Glutamatergic neuron (in vitro differentiated cells): ENCODE measurements at regions not wholly inside any gene's neighbourhood (a gene's known extent, or its start where the extent isn't known, plus 50 kb on each side); places are given as distances from the start of the nearest gene placed in this dataset.

Source experiments
- DNase-seq: peaks from one replicate; pipeline ENCODE4 v3.0.0; 2022
- H3K27ac Mint-ChIP-seq: one replicate; pipeline ENCODE4 v1.8.0; 2020; ENCODE audit warnings: mild to moderate bottlenecking, mixed read lengths, inconsistent platforms; ENCODE audit not compliant: unreplicated experiment
- H3K27me3 Mint-ChIP-seq: one replicate; pipeline ENCODE4 v1.8.0; 2020; ENCODE audit warnings: mild to moderate bottlenecking, moderate library complexity, mixed read lengths, inconsistent platforms; ENCODE audit not compliant: unreplicated experiment
- H3K36me3 Mint-ChIP-seq: one replicate; pipeline ENCODE4 v1.8.0; 2020; ENCODE audit warnings: mild to moderate bottlenecking, mixed read lengths, inconsistent platforms; ENCODE audit not compliant: unreplicated experiment
- H3K4me1 Mint-ChIP-seq: one replicate; pipeline ENCODE4 v1.8.0; 2020; ENCODE audit warnings: mild to moderate bottlenecking, low read depth, mixed read lengths, inconsistent platforms; ENCODE audit not compliant: unreplicated experiment
- H3K4me3 Mint-ChIP-seq: one replicate; pipeline ENCODE4 v1.8.0; 2020; ENCODE audit warnings: mild to moderate bottlenecking, mixed read lengths, inconsistent platforms; ENCODE audit not compliant: unreplicated experiment
- H3K9me3 Mint-ChIP-seq: one replicate; pipeline ENCODE4 v1.8.0; 2020; ENCODE audit warnings: mild to moderate bottlenecking, moderate library complexity, mixed read lengths, inconsistent platforms; ENCODE audit not compliant: unreplicated experiment
- TF ChIP-seq, protein P1 (sequence below): fragments of 200-600 bp; sonication (generic); IDR thresholded peaks from one replicate; pipeline ENCODE4 v1.5.0; 2021; ENCODE audit not compliant: partially characterized antibody, unreplicated experiment

DNA sequence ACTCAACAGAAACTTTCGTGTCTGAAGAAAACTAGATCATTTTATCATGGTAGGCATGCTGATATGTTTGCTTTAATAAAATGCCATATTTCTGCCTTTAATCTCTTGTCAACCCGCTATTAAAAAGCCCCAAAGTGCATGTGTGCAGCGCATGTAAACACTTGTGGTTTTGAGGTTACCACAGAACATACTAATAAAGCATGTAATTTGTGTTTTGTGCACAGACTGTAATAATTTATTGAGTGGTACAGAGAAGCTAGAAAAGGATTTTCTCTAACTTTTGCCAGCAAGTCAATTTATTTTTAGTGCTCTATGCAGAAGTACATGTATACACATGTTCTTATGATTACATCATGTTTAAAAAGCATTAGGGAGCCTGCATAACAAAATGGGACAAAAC lies 349.9 kb upstream of the SLC35B3 start:
- TF ChIP-seq, protein P1, sequence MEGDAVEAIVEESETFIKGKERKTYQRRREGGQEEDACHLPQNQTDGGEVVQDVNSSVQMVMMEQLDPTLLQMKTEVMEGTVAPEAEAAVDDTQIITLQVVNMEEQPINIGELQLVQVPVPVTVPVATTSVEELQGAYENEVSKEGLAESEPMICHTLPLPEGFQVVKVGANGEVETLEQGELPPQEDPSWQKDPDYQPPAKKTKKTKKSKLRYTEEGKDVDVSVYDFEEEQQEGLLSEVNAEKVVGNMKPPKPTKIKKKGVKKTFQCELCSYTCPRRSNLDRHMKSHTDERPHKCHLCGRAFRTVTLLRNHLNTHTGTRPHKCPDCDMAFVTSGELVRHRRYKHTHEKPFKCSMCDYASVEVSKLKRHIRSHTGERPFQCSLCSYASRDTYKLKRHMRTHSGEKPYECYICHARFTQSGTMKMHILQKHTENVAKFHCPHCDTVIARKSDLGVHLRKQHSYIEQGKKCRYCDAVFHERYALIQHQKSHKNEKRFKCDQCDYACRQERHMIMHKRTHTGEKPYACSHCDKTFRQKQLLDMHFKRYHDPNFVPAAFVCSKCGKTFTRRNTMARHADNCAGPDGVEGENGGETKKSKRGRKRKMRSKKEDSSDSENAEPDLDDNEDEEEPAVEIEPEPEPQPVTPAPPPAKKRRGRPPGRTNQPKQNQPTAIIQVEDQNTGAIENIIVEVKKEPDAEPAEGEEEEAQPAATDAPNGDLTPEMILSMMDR: no peak
- no peak for DNase-seq
- Mint-ChIP-seq H3K4me3 (no peak overlapping the region), H3K36me3 (no peaks in the 10 kb centered on the region), H3K9me3 (no peaks in the 10 kb centered on the region), H3K27me3 (peaks cover 3% of the 10 kb centered on the region), H3K4me1 (no peaks in the 10 kb centered on the region), H3K27ac (no peak overlapping the region)

DNA sequence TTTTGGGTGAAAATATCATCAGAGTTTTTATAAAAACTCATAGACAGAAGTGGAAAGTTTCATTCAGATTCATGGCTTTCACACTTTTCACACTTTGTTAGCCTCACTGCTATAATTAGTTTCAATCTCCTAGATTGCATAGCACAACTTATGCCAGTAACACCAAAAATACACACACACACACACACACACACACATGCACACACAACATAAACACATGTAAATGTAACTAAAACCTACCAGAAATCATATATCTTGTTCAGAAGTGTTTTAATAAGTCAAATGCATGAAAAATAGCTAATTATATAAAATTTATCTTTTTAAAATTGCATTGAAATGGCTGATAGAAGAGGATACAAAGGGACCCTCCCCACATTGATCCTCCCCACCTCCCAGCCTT lies 347.8 kb upstream of the SLC35B3 start:
- TF ChIP-seq, protein P1: no peak
- H3K4me1 Mint-ChIP-seq: no peaks in the 10 kb centered on the region
- H3K27ac Mint-ChIP-seq: no peak overlapping the region
- DNase-seq: no peak
- H3K9me3 Mint-ChIP-seq: no peaks in the 10 kb centered on the region
- no peak overlapping the region for H3K4me3 Mint-ChIP-seq
- H3K27me3 Mint-ChIP-seq: peaks cover 2% of the 10 kb centered on the region
- no peaks in the 10 kb centered on the region for H3K36me3 Mint-ChIP-seq

DNA sequence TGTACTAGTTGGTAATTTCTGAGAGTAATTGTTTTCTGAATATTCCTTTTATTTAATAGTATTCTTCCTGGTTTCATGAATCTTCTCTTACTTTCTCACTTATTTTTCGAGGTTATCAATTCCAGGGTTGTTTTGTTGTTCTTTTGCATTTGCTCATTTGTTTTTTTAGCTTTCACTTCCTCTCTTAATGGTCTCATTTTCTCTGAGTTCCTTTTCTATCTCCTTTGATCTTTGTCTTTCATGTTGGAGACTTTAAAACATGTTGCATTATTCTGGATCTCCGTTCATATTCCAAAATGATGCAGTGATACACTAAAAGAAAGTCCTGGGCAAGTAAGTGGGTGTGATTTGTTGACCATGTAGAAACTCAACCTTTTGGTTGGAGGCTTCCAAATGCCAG lies 345.3 kb upstream of the SLC35B3 start:
- Mint-ChIP-seq H3K27me3 (peaks cover 2% of the 10 kb centered on the region), H3K4me3 (no peak overlapping the region), H3K9me3 (no peaks in the 10 kb centered on the region), H3K36me3 (no peaks in the 10 kb centered on the region), H3K27ac (no peak overlapping the region), H3K4me1 (no peaks in the 10 kb centered on the region)
- TF ChIP-seq, protein P1: no peak
- no peak for DNase-seq

DNA sequence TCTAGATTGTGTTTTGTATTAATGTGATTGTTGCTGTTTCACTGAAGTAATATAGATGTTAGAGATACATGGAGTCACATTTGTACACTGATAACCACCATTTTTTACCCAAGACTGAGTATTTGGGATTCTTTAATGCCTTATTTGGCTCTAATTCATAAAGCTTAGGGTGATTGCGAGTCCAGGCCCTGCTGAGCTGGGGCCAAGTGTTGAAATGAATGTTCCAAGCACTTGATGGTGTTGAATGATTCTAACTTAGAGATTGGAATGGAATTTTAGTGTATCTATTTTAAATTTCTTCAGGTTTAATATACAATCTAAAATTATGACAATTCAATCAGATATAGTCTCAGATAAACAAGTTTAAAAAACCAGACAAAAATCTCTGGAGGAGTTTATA lies 329.4 kb upstream of the SLC35B3 start:
- no peaks in the 10 kb centered on the region for H3K36me3 Mint-ChIP-seq

DNA sequence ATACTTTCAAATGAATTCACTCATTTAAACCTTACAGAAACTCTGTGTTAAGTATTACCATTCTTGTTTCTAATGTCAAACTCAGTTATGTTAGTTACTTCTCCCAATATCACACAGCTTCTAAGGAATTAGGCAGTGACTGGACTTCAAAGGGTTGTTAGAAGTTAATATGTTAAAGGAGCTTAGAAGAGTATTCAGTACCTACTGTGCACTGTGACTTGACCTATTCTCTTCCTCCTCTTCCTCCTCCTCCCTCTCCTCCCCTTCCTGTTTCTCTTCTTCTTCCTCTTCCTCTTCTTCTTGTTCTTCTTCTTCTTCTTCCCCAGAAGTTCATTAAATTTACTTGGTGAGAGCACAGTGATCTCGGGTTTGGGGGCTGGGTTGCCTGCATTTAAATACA lies 325.6 kb upstream of the SLC35B3 start:
- Mint-ChIP-seq H3K36me3 (no peaks in the 10 kb centered on the region), H3K4me1 (no peaks in the 10 kb centered on the region), H3K9me3 (no peaks in the 10 kb centered on the region), H3K27me3 (no peaks in the 10 kb centered on the region), H3K27ac (no peak overlapping the region), H3K4me3 (no peak overlapping the region)
- TF ChIP-seq, protein P1: no peak
- DNase-seq: no peak

More for the DNA sequence above, 329.4 kb upstream of the SLC35B3 start:
- TF ChIP-seq, protein P1: no peak
- no peak for DNase-seq
- no peak overlapping the region for H3K27ac Mint-ChIP-seq
- H3K9me3 Mint-ChIP-seq: no peaks in the 10 kb centered on the region
- H3K4me3 Mint-ChIP-seq: no peak overlapping the region
- H3K27me3 Mint-ChIP-seq: no peaks in the 10 kb centered on the region
- no peaks in the 10 kb centered on the region for H3K4me1 Mint-ChIP-seq
